Loucy (cell line): ENCODE measurements at regions not wholly inside any gene's neighbourhood (a gene's known extent, or its start where the extent isn't known, plus 50 kb on each side); places are given as distances from the start of the nearest gene placed in this dataset.

Source experiments
- H2AFZ ChIP-seq: fragments of 200-600 bp; sonication (generic); 2 replicates; pipeline ENCODE4 v1.6.0; 2016; ENCODE audit warnings: antibody characterized with exemption, mild to moderate bottlenecking, low read length, moderate library complexity
- H3F3A ChIP-seq: fragments of 200-600 bp; 2 replicates; pipeline ENCODE4 v1.6.0; 2016; ENCODE audit warnings: antibody characterized with exemption, low read depth, mild to moderate bottlenecking
- H3K27me3 ChIP-seq: fragments of 200-600 bp; sonication (generic); 2 replicates; pipeline ENCODE4 v1.6.1; 2014; ENCODE audit warnings: low read length, mild to moderate bottlenecking; ENCODE audit not compliant: insufficient read depth, poor library complexity, severe bottlenecking
- H3K36me3 ChIP-seq: fragments of 200-600 bp; sonication (generic); 2 replicates; pipeline ENCODE4 v1.6.1; 2016; ENCODE audit warnings: low read length; ENCODE audit not compliant: insufficient read depth
- H3K4me1 ChIP-seq: fragments of 200-600 bp; sonication (generic); 2 replicates; pipeline ENCODE4 v1.5.1; 2014; ENCODE audit warnings: low read length, mild to moderate bottlenecking; ENCODE audit not compliant: insufficient read depth, poor library complexity, severe bottlenecking
- H3K4me2 ChIP-seq: fragments of 200-600 bp; sonication (generic); 2 replicates; pipeline ENCODE4 v1.6.0; 2014; ENCODE audit warnings: antibody characterized with exemption, low read length, low read depth, mild to moderate bottlenecking; ENCODE audit not compliant: poor library complexity, severe bottlenecking
- H3K4me3 ChIP-seq: fragments of 200-600 bp; sonication (generic); 2 replicates; pipeline ENCODE4 v1.5.1; 2014; ENCODE audit warnings: low read length, mild to moderate bottlenecking, mixed read lengths; ENCODE audit not compliant: poor library complexity, severe bottlenecking
- H3K79me2 ChIP-seq: fragments of 200-600 bp; sonication (generic); 2 replicates; pipeline ENCODE4 v1.6.1; 2014; ENCODE audit warnings: low read length; ENCODE audit not compliant: insufficient read depth
- H3K9ac ChIP-seq: fragments of 200-600 bp; sonication (generic); 2 replicates; pipeline ENCODE4 v1.6.0; 2014; ENCODE audit warnings: mild to moderate bottlenecking, low read depth, low read length, moderate library complexity; ENCODE audit not compliant: poor library complexity, severe bottlenecking
- H3K9me2 ChIP-seq: fragments of 200-600 bp; sonication (generic); replicated peaks from 2 replicates; pipeline ENCODE4 v1.6.1; 2016; ENCODE audit warnings: low read depth, low read length, mixed read lengths
- H3K9me3 ChIP-seq: fragments of 200-600 bp; sonication (generic); 2 replicates; pipeline ENCODE4 v1.6.1; 2014; ENCODE audit warnings: mild to moderate bottlenecking, antibody characterized with exemption, low read length, low read depth; ENCODE audit not compliant: insufficient read depth
- H4K20me1 ChIP-seq: fragments of 200-600 bp; sonication (generic); 2 replicates; pipeline ENCODE4 v1.6.0; 2014; ENCODE audit warnings: antibody characterized with exemption, low read length, mild to moderate bottlenecking; ENCODE audit not compliant: insufficient read depth, poor library complexity, severe bottlenecking
- CTCF ChIP-seq: fragments of 200-600 bp; sonication (generic); conservative IDR thresholded peaks from 2 replicates; pipeline ENCODE4 v1.5.1; 2014; ENCODE audit warnings: mild to moderate bottlenecking, antibody characterized with exemption, low read length
- EZH2phosphoT487 ChIP-seq: fragments of 200-600 bp; IDR thresholded peaks from 2 replicates; pipeline ENCODE4 v1.6.1; 2018; ENCODE audit warnings: antibody characterized with exemption, mild to moderate bottlenecking, moderate library complexity, borderline replicate concordance

DNA sequence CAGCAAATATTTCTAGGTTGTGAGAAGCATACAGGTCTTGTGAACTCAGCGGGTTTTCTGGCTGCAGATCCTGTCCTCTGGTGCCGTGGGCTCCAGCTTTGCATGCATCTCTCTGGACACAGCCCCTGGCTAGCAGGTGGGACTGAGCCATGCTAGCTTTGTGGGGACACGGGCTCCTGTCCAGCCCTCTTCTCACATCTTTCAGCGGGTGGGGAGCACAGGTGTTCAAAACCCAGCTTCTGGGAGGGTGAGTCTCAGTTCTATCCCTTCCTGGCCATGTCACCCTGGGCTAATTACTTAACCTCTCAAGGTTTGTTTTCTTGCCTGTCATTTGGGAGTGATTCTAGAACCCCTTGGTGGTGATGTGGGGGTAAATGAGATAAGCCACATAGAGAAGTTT is 162.3 kb downstream of the ICE1 start:
- no peaks in the 10 kb centered on the region for H3K9me2 ChIP-seq
- H2AFZ ChIP-seq: no peak overlapping the region

DNA sequence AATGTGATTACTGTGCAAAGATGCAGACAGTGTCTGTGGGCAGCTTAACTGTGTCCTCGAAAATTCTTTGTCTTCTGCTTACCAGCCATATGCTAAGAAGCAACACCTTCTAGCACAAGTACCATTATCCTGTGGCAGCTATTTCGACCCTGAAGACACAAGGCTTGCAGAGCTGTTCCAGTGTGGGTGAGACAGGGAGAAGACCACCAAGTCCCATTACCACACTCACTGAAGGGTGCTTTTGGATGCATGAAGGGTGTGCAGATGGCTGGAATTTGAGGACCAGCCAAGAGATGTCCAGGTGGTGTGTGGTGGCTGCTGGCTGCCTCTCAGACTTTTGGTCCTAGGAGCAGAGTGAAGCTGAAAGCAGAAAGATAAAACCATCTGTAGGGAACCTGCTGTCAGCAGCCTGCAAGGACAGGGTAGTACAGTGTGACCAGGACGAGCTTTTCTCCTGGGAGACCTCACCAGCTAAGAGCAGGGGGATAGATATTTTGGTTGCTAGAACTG is 161.8 kb downstream of the ICE1 start:
- no peaks in the 10 kb centered on the region for H3F3A ChIP-seq
- H3K9me2 ChIP-seq: no peaks in the 10 kb centered on the region
- no peak overlapping the region for H3K4me3 ChIP-seq
- no peak overlapping the region for H2AFZ ChIP-seq
- TF ChIP-seq EZH2phosphoT487 (no peak), CTCF (no peak)
- H3K36me3 ChIP-seq: no peaks in the 10 kb centered on the region
- H3K4me1 ChIP-seq: no peaks in the 10 kb centered on the region
- H3K27me3 ChIP-seq: no peaks in the 10 kb centered on the region
- no peak overlapping the region for H3K4me2 ChIP-seq
- H3K79me2 ChIP-seq: no peaks in the 10 kb centered on the region
- H3K9me3 ChIP-seq: peaks cover 2% of the 10 kb centered on the region; the same call in 1 of the 2 replicates
- no peak overlapping the region for H3K9ac ChIP-seq
- H4K20me1 ChIP-seq: no peaks in the 10 kb centered on the region

More for the DNA sequence above, 162.3 kb downstream of the ICE1 start:
- Histone ChIP-seq H3K4me2 (no peak overlapping the region), H3K27me3 (no peaks in the 10 kb centered on the region), H3K36me3 (no peaks in the 10 kb centered on the region), H3F3A (no peaks in the 10 kb centered on the region), H3K79me2 (no peaks in the 10 kb centered on the region), H3K4me3 (no peak overlapping the region), H4K20me1 (no peaks in the 10 kb centered on the region), H3K4me1 (no peaks in the 10 kb centered on the region), H3K9me3 (peaks cover 2% of the 10 kb centered on the region; the same call in 1 of the 2 replicates), H3K9ac (no peak overlapping the region)
- TF ChIP-seq EZH2phosphoT487: no peak
- no peak for TF ChIP-seq CTCF

GRCh38 chr5:5583832-5584231 is 161.4 kb downstream of the ICE1 start:
- no peak for TF ChIP-seq EZH2phosphoT487
- no peak for TF ChIP-seq CTCF
- H3K27me3 ChIP-seq: no peaks in the 10 kb centered on the region
- H3K36me3 ChIP-seq: no peaks in the 10 kb centered on the region
- peaks cover 2% of the 10 kb centered on the region; the same call in 1 of the 2 replicates for H3K9me3 ChIP-seq
- H3K4me3 ChIP-seq: no peak overlapping the region
- no peaks in the 10 kb centered on the region for H3K79me2 ChIP-seq
- no peaks in the 10 kb centered on the region for H4K20me1 ChIP-seq
- no peak overlapping the region for H2AFZ ChIP-seq
- no peaks in the 10 kb centered on the region for H3F3A ChIP-seq
- no peaks in the 10 kb centered on the region for H3K4me1 ChIP-seq
- H3K9ac ChIP-seq: no peak overlapping the region
- no peak overlapping the region for H3K4me2 ChIP-seq
- no peaks in the 10 kb centered on the region for H3K9me2 ChIP-seq
